Stimulated activated CD4-positive, alpha-beta T cell treated with anti-CD3 and anti-CD28 coated beads, Interleukin-15, amount 100 ng/mL, for 24 hours (primary cell): ENCODE measurements at regions not wholly inside any gene's neighbourhood (a gene's known extent, or its start where the extent isn't known, plus 50 kb on each side); places are given as distances from the start of the nearest gene placed in this dataset.
"Not testable (repeated sequence)": the region's sequence is repeated elsewhere in the genome, so short reads cannot be mapped to it uniquely, and the experiment has no call there.

Experiments
- DNase-seq: peaks from one replicate; pipeline ENCODE4 v3.0.0-alpha.2; 2020

DNA sequence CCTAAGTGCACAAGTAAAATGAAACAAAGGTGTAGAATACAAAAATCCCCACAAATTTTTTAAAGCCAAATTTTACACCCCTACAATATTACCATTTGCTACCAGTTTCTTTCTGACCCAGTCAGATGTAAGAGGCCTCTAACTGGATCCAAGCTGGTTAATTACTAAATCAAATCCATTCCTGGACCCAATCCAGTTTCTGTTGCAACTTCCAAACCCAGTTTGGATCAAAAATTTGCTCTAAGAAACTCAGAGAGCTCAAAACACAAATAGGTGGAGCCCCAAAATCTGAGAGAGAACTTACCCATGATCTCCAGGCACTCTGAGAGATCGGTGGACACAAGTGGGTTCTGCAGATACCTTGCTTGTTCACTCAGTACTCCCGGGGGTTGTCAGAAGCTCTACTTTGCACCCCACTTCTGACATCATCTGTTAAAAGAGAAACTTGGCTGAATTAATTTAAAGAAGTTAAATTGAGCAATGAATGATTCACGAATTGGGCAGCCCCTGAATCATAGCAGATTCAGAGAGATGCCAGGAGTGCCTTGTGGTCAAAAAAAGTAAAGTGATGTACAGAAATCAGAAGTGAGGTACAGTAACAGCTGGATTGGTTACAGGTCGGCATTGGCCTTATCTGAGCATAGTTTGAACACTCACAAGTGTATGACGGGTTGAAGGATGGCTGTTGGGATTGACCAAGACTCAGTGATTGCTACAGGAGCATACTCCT, 448.0 kb downstream of the KCNT2 start:
- no peak for DNase-seq

DNA sequence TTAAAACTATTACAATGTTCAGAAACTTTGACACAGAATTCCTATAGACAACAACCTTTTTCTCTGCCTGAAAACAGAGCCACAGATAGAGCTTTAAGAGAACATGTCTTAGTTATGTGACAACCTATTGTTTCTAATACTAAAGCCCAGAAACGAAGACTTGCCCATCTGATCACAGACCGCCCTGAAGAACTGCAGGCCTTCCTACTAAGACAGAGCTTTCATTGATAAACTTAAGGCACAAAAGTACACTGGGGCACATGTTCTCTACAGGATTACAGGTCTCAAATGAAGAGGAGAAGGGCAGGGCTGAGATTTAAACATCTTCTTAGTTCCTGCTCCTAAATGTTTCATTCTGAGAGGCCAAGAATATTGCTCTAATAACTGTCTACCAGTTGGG, 452.7 kb downstream of the KCNT2 start:
- DNase-seq: no peak

DNA sequence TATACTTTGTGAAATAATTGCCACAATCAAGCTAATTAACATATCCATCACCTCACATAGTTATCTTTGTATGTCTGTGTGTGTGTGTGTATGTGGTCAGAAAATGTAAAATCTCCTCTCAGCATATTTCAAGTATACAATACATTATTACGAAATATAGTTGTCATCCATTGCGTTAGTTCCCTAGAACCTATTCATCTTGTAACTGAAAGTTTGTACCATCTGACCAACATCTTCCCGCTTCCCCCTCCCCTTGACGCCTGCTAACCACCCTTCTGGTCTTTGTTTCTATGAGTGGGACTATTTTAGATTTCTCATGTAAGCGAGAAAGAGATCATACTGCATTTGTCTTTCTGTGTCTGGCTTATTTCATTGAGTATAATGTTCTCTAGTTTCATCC, 455.3 kb downstream of the KCNT2 start:
- no peak for DNase-seq

DNA sequence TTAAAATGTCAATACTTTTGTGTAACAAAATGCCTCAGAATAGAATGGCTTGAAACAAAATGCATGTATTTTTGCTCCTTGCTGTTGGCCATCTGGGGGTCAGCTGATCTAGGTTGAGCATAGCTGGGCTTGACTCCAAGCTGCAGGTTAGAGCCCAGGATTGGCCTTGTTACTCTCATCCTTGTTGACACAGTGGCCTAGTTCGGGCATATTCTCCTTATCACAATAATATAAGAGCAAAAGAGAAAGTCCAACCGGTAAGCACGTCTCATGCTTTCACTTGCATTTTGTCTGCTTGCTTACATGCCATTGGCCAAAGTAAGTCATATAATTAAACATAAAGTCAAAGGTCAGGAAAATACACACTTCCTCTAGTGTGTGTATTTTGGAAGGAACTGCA, 456.2 kb downstream of the KCNT2 start:
- no peak for DNase-seq

DNA sequence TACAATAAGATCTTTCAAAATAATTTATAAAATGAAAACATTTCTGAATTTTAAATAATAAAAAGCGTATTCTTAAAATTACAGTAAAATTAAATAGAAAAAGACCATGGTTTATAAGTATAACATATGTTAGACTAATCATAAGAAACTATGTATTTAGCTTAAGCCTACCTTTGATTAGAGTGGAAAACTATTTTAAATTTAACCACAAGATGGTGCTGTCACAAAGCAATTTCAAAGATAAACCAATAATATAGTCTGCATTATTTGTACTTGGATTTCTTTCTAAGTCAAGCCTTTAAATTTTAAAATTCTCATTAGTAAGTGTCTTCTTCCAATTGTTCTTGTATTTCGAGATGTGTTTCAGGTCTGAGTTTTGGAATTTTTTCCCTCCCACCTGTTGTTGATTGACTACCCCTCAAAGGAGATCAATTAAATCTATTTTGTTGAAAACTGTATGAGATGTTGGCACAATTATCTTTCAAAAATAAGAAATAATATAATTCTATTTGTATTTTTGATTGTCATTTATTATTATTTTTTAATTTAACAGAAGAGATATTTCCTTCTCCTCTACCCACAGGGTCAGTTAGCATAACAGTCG, 459.8 kb downstream of the KCNT2 start:
- no peak for DNase-seq

DNA sequence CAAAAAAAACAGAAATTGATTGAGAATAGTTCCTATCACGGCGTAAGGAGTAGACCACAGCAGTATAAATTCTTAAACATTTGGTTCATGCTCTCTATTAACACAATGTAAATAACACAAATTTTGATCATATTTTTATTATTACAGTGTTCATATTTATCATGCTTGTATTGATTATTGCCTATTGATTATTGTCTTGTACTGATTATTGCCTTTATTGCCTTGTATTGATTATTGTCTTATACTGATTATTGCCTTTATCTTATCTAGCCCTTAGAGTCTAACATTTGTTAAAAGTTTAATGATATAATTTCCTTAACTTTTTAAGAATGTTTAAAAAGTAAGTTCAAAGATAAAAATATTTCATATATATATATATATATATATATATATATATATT, 460.7 kb downstream of the KCNT2 start:
- DNase-seq: no peak

DNA sequence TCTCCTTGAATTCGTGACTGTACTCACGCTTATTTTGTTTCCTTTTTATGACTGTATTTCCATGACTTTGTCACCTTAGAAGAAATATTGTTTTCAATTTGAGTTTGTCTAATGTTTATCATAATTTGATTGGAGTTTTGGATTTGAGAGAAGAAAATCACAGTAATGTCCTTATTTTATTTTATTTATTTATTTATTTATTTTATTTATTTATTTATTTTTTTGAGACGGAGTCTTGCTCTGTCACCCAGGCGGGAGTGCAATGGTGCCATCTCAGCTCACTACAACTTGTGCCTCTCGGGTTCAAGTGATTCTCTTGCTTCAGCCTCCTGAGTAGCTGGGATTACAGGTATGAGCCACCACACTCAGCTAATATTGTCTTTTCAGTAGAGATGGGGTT, 463.1 kb downstream of the KCNT2 start:
- not testable (repeated sequence) for DNase-seq

DNA sequence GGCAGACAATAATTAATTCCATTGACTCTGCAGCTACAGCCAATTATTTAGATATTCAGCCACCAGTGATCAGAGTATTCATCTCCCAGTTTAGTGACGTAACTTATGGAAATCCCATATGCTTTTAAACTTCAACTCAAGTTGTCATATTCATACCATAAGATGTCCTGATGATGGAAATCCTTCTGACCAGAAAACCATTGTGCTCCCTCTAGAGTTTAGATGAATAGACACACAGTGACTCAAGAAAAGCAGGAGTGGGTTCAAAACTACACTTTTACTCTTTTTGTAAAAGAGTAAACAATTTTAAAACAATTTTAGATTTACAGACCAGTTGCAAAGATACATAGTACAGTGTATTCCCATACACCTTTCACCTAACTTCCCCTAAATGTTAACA, 463.7 kb downstream of the KCNT2 start:
- no peak for DNase-seq

DNA sequence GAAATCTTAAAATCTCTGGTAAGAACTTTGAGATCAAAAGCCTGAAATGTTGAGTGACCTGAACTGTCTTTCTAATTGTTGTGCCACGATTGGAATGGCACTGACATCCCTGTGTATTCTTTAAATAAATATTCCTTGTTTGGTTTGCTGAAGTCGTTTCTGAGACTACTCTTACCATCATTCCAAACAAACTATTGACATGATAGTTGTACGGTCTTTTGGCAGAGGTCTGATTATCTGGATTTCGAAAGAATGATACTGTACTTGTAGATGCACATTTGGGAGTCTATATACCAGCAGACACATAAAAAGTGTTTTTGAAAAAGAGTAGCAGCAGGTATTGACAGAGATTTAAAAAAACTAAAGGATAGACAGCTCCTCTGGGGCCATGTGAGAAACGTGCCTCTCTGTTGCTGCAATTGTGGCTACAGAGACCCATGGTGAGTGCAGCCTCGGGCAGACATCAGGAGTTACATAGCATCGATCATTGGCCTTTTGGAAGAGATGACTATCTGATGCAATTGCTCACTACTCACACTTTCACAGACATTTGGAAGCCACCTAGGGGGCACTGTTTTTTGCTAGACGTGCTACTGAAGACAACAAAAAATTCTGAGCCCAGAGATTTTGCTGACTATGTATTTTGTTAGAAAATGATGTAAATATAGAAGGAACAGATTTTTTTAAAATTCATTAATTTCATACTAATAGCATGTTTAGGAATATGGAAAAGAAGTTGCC, 464.5 kb downstream of the KCNT2 start:
- no peak for DNase-seq

DNA sequence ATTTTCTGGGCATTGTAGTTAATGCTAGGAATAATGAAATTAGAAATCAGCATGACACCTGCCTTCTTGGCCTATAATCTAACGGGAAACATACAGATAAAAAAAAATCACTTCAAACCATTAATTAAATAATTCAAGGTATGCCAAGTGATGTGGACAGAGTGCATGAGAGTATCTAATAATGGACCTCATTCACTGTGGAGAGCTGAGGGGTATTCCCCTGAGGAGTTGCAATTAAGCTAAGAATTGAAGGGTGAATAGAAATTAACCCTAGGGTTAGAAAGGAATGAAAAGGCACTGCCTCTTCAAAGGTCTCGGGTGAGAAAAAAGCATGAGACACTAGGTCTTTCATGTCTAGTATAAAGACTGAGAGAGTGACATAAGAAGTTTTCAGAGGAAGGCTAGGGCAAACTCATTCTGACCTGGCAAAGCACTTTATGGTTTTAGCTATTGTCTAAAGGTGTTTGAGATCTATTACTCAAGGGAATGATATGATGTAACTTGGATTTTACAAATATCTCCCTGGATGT, 466.1 kb downstream of the KCNT2 start:
- DNase-seq: no peak

DNA sequence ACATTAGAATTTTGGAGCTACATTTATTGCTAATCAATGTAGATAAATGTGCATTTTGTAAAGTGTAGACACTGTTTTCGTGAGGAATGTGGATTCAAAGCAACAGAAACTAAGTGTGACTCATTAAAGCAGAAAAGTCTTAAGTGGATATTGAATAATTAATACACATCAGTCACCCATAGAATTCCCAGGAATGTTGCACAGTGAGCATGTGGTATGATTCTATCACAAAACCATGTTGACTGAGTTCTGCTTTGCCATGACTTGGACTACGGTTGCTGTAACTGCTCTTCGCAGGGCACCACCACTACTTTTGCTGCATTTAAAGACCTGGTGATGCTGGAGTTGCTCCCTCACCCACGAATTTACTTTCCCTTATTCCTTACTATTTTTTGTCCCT, 471.8 kb downstream of the KCNT2 start:
- no peak for DNase-seq

DNA sequence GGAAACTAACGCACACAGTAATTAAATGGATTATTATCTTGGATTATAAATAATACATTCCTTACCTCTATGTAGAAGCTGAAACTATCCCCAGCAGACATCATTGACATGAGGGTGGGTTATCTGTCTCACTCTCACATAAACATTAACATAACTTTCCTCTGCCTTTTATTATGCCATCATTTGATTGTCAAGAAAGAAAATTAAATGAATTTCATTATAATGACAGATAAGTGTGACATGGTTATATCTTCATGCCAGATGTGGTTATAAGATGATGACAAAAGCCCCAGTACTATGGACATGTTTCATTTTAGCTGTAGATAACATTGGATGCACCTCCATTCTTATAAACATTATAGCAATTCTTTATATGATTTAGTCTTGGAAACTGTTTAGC, 476.5 kb downstream of the KCNT2 start:
- no peak for DNase-seq

DNA sequence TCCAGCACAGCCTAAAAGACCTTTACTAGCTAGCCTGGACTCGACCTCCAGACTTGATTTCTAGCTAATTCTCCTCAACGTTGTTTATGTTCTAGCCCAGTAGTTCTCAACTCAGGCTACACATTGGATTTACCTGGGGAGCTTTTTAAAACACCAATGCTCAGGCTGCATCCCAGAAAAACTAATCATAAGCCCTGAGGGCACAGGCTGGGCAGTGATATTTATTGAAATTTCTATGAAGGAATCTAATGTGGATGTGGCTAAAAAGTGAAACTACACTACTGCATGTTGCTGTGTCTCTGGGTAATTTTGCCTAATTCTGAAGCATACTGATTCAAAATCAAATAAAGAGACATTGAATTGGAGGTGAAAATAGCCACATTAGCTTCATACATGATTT, 479.4 kb downstream of the KCNT2 start:
- DNase-seq: no peak

DNA sequence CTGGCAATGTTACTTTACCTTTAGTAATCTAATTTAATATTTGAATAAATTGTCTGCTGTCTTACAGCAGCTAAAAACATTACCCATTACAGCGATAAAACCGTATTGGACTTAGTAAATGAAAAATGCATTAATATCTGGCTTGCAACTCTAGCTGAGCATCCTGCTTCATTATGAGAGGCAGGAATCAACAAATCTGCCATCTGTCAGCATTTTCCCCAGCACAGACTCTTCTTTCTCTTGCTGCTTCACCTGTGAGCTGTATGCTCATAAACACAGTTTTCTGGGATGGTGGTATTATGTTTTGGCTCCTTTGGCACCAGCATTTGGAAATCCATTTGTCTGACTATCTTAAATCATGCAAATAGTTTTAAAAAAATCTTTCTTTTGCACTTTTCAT, 487.1 kb downstream of the KCNT2 start:
- no peak for DNase-seq

DNA sequence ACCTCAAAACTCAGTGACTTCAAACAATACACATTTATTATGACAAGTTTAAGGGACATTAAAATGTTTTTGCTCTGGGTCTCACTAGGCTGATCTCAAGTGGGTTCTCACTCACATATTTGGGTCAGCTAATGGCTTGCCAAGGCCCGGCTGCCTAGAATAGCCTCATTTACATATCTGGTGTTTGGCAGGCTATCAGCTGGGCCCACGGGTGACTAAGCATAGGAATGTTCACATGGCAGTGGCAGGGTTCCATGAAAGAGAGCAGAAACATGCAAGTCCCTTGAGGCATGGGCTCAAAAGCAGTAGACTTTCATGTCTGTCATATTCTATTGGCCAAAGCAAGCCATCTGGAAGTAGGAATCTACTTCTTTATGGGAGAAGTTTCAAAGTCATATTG, 492.6 kb downstream of the KCNT2 start:
- no peak for DNase-seq

DNA sequence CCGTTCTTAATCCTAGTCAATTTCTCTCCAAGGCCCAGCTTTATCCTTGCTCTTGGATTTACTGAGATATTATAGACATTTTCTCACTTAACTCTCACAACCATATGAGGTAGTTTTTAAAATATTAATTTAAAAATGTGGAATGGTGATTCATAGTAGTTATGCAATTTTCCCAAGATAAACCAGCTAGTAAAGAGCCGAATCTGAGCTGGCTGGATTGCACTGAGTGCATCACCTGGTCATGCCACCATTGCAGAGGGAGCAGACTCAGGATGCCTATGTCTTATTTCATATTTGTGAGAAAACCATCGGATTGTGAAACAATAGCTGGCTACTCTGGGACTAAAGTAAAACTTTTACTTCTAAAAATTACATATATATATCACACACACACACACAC, 494.0 kb downstream of the KCNT2 start:
- DNase-seq: no peak

DNA sequence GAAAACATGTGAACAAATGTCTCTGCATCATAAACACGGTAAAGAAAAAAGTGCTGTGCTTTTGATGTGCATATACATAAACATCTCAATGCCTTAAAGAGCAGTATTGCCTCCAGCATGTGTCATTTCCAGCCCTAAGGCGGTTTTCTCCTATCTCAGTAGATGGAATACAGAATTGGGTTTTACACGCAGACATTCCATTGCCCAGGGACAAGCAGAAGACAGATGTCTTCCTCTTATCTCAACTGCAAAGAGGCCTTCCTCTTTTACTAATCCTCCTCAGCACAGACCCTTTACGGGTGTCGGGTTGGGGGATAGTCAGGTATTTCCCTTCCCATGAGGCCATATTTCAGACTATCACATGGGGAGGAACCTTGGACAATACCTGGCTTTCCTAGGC, 499.2 kb downstream of the KCNT2 start:
- not testable (repeated sequence) for DNase-seq

DNA sequence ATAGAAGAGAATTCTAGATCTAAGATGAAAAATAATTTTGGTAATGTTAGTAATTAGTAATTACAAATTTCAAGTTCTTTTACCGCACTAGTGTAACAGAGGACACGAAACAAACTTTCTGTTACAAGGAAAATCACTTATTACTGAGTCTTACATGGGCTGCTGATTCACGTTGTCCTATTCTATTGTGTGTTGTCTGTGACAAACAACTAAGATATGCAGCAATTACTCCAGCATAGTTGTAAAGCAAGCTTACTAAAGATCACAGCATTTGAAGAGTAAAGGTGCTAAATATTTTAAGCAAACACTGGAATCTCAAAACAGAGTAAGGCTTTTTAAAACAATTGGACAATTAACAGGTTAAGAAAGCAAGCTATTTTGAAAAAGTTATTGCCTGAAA, 502.3 kb downstream of the KCNT2 start:
- no peak for DNase-seq

DNA sequence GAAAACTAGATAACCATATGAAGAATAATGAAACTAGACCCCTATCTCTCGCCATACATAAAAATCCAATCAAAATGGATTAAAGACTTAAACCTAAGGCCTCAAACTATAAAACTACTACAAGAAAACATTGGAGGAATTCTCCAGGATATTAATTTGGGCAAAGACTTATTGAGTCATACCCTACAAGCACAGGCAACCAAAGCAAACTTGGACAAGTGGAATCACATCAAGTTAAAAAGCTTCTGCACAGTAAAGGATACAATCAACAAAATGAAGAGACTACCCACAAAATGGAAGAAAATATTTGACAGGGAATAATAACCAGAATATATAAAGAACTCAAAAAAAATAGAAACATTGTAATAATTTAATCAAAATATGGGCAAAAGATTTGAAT, 505.4 kb downstream of the KCNT2 start:
- no peak for DNase-seq

DNA sequence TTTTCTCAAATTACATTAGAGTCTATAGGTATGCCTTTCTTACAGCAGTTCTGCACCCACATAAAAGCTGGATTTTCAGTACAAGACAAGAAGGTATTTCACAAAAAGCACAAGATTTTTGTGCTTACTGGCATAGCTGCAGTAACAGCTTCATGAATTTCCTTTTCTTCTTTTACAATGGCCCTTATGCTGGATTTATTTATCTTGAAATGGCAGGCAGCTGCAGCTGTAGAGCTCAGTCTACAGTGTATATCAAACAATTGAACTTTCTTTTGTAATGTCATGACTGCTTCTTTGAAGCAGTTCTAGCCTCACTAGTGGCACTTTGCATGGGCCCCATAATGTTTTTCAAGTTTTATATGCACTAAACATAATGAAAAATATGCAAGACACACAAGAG, 510.2 kb downstream of the KCNT2 start:
- no peak for DNase-seq

DNA sequence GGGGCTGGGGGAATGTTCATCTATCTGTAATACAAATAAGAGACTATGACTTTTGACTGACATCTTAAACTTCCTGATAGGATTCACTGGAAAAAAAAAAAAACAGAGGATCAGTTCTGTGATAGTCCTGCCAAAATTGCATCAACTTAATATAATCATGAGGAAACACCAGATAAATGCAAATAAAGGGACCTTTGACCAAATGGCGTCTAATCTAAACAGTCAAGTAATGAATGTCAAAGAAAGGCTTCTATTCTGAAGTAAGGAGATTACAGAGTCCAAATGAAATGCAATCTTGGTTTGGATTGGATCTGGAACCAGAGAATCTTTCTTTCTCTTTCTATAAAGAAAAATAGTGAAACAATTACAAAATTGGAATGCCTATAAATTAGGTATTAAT, 513.4 kb downstream of the KCNT2 start:
- no peak for DNase-seq

DNA sequence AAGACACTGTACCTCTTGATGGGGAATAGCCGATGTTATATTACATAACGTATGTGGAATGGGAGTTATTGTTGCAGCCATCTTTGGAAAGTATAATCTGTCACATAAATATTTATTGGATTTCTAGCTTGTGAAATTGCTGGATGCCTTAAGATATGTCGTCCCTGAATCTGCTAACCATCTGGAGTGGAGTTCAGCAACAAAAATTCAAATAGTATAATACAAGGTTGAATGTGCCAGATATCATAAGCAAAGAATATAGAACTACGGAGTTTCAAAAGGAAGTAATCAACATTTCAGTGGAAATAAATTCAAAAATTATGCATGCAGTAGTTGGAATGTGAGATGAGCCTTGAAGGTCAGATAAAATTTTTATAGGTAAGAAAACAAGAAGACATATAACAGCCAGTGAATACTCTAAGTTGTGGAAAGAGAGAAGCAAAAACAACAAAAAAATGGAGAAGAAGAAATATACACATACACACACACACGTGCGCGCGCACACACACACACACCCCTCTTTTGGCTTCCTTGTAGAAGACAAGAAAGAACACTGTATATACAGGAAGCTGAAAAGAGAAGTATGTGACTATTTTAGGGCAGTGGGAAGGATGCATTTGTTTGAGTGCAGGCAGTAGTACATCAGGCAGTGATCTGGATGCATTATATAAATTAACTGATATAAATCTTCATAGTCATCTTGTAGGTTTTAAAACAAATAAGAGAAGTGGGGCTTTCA, 516.7 kb downstream of the KCNT2 start:
- no peak for DNase-seq

DNA sequence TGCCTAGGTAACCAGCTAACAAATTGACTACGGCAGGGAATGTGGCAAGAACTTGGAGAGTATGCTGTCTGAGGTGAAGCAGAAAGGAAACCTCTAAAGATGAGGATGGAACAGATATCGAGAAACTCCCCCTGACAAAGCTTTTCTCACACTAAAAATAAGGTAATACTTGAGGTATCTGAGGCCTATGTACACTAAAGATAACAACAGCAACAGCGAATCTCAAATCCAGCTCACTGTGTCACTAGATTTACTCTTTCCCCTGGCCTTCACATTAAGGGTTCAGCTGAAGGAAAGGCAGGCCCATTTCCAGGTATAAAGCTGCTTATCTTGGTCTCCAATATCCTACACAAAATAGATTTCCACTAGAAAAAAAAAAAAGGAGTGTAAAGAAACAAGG, 518.0 kb downstream of the KCNT2 start:
- DNase-seq: no peak
